ENCODE measurements at regions not wholly inside any gene's neighbourhood (a gene's known extent, or its start where the extent isn't known, plus 50 kb on each side); places are given as distances from the start of the nearest gene placed in this dataset.

DNA sequence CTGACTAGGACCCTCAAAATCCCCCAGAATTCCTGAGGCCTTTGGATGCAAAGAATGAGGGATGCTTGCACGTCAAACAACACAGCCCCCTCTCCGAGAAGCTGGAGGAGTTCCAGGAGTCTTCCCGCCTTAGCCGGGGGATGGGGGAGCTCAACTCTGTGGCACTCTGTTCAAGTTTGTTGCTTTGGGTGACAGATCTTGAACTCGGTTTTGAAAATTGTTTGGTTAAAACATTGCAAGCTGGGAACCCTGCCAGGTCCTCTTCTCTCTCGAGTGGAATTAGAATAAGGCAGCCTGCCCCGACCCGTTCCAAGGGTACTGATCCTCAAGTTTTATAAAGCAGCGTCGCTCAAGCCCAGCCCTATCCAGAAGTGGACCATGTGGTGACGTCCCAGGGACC, 244.1 kb downstream of the LOXHD1 start:
- TF ChIP-seq ZFX (IDR thresholded peaks at IDR 0.05; ENCODE audit: borderline replicate concordance) (no peak), CTCF (IDR thresholded peaks at IDR 0.05) (no peak)

Data from 22Rv1 (cell line).